GM19438 (cell line): ENCODE measurements at regions not wholly inside any gene's neighbourhood (a gene's known extent, or its start where the extent isn't known, plus 50 kb on each side); places are given as distances from the start of the nearest gene placed in this dataset.
"Not testable (repeated sequence)": the region's sequence is repeated elsewhere in the genome, so short reads cannot be mapped to it uniquely, and the experiment has no call there.

Source experiments
- ATAC-seq: cut with Tn5 transposase; IDR thresholded peaks from one replicate; pipeline ENCODE4 v1.9.1; 2021; ENCODE audit warnings: low read depth; ENCODE audit not compliant: unreplicated experiment

GRCh38 chr3:13197795-13198194, 124.6 kb upstream of the IQSEC1 start:
- no peak for ATAC-seq

- ATAC-seq = no peak
These were observed 124.1 kb upstream of the IQSEC1 start for GRCh38 chr3:13197281-13197680.

GRCh38 chr3:13195374-13195773, 122.1 kb upstream of the IQSEC1 start:
- ATAC-seq = no peak

- ATAC-seq = no peak
These were observed 121.3 kb upstream of the IQSEC1 start for GRCh38 chr3:13194285-13195209.

GRCh38 chr3:13193320-13194284, 120.4 kb upstream of the IQSEC1 start:
- no peak for ATAC-seq

- no peak for ATAC-seq
These were observed 119.4 kb upstream of the IQSEC1 start for GRCh38 chr3:13192471-13193213.

- no peak for ATAC-seq
These were observed 117.8 kb upstream of the IQSEC1 start for GRCh38 chr3:13191016-13191415.

- ATAC-seq = no peak
These were observed 117.1 kb upstream of the IQSEC1 start for GRCh38 chr3:13190378-13190765.

GRCh38 chr3:13189639-13190377, 116.6 kb upstream of the IQSEC1 start:
- no peak for ATAC-seq

GRCh38 chr3:13188975-13189374, 115.7 kb upstream of the IQSEC1 start:
- no peak for ATAC-seq

GRCh38 chr3:13188181-13188779, 115.1 kb upstream of the IQSEC1 start:
- ATAC-seq = no peak

GRCh38 chr3:13187593-13187992, 114.4 kb upstream of the IQSEC1 start:
- no peak for ATAC-seq

- no peak for ATAC-seq
These were observed 113.2 kb upstream of the IQSEC1 start for GRCh38 chr3:13186435-13186815.

GRCh38 chr3:13185737-13186434, 112.7 kb upstream of the IQSEC1 start:
- no peak for ATAC-seq

- ATAC-seq = not testable (repeated sequence)
These were observed 106.5 kb upstream of the IQSEC1 start for GRCh38 chr3:13179582-13180210.

GRCh38 chr3:13179181-13179580, 106.0 kb upstream of the IQSEC1 start:
- ATAC-seq = no peak

- no peak for ATAC-seq
These were observed 104.9 kb upstream of the IQSEC1 start for GRCh38 chr3:13178107-13178506.

- ATAC-seq = no peak
These were observed 104.4 kb upstream of the IQSEC1 start for GRCh38 chr3:13177641-13178040.
